Fibroblast of pulmonary artery (primary cell): ENCODE measurements at regions not wholly inside any gene's neighbourhood (a gene's known extent, or its start where the extent isn't known, plus 50 kb on each side); places are given as distances from the start of the nearest gene placed in this dataset.

Experiments used
- DNase-seq: peaks from one replicate; pipeline ENCODE4 v3.0.0-alpha.2; 2010; ENCODE audit warnings: low read depth
- H3K4me3 ChIP-seq: replicated peaks from 2 replicates; pipeline ENCODE4 v1.5.1; 2011; ENCODE audit warnings: low read depth, mild to moderate bottlenecking, control low read depth, low read length, moderate library complexity
- CTCF ChIP-seq: IDR thresholded peaks from 2 replicates; pipeline ENCODE4 v1.5.1; 2011; ENCODE audit warnings: mild to moderate bottlenecking, control low read depth, low read length, inconsistent platforms; ENCODE audit errors: missing control alignments

GRCh38 chr12:61502179-61502578 is 758.0 kb upstream of the USP15 start:
- no peak for TF ChIP-seq CTCF
- DNase-seq: no peak
- no peak overlapping the region for H3K4me3 ChIP-seq

- no peak for DNase-seq
- no peak for TF ChIP-seq CTCF
- no peak overlapping the region for H3K4me3 ChIP-seq
Measured at GRCh38 chr12:61504396-61505080, 755.7 kb upstream of the USP15 start.

GRCh38 chr12:61513499-61513898 is 746.7 kb upstream of the USP15 start:
- DNase-seq: no peak
- TF ChIP-seq CTCF: no peak
- no peak overlapping the region for H3K4me3 ChIP-seq

- H3K4me3 ChIP-seq: no peak overlapping the region
- TF ChIP-seq CTCF: no peak
- DNase-seq: no peak
Measured at GRCh38 chr12:61514016-61514415, 746.2 kb upstream of the USP15 start.

GRCh38 chr12:61521258-61521657 is 738.9 kb upstream of the USP15 start:
- no peak for TF ChIP-seq CTCF
- no peak for DNase-seq

GRCh38 chr12:61523276-61523992 is 736.8 kb upstream of the USP15 start:
- DNase-seq: no peak
- no peak overlapping the region for H3K4me3 ChIP-seq
- TF ChIP-seq CTCF: no peak

More at GRCh38 chr12:61521258-61521657, 738.9 kb upstream of the USP15 start:
- H3K4me3 ChIP-seq: no peak overlapping the region
